PC-3 (cell line): ENCODE measurements at regions not wholly inside any gene's neighbourhood (a gene's known extent, or its start where the extent isn't known, plus 50 kb on each side); places are given as distances from the start of the nearest gene placed in this dataset.

Experiments
- ATAC-seq: fragments of 200-7000 bp; cut with Tn5 transposase; 2 replicates; pipeline ENCODE4 v1.9.1; 2020; ENCODE audit warnings: mild to moderate bottlenecking, moderate library complexity
- BruUV-seq: library from RNA; stranded (reverse); fragments of 400-500 nt; replicated peaks from 2 replicates; lab custom pipeline; 2021; lab: Mats Ljungman, UMichigan
- CTCF ChIA-PET: fragments of 300-600 bp; sonication (Branson Sonifier 250); formaldehyde crosslinking; loops from one replicate; lab custom pipeline; 2022; ENCODE audit warnings: antibody characterized with exemption; lab: Charles Lee
- POLR2A ChIA-PET: fragments of 300-600 bp; sonication (Branson Sonifier 250); formaldehyde crosslinking; loops from one replicate; lab custom pipeline; 2022; ENCODE audit warnings: antibody characterized with exemption; ENCODE audit not compliant: unreplicated experiment; lab: Charles Lee
- DNase-seq: peaks from one replicate; pipeline ENCODE4 v3.0.0-alpha.2; 2015
- H2AFZ ChIP-seq: fragments of 300-600 bp; sonication (generic); 2 replicates; pipeline ENCODE4 v1.6.0; 2016; ENCODE audit warnings: antibody characterized with exemption, low read length
- H3F3A ChIP-seq: fragments of 300-600 bp; sonication (generic); one replicate; pipeline ENCODE4 v1.6.0; 2017; ENCODE audit warnings: antibody characterized with exemption, low read length, control low read depth, mild to moderate bottlenecking; ENCODE audit not compliant: unreplicated experiment
- H3K27ac ChIP-seq: fragments of 300-600 bp; sonication (generic); 2 replicates; pipeline ENCODE4 v1.5.1; 2016; ENCODE audit warnings: mild to moderate bottlenecking, low read length
- H3K27me3 ChIP-seq: fragments of 300-600 bp; sonication (generic); 2 replicates; pipeline ENCODE4 v1.6.1; 2016; ENCODE audit warnings: low read length, mixed read lengths
- H3K36me3 ChIP-seq: fragments of 300-600 bp; sonication (generic); 2 replicates; pipeline ENCODE4 v1.6.1; 2016; ENCODE audit warnings: low read depth, mixed run types, low read length, mixed read lengths
- H3K4me1 ChIP-seq: fragments of 300-600 bp; sonication (generic); 2 replicates; pipeline ENCODE4 v1.5.1; 2016; ENCODE audit warnings: low read length; ENCODE audit not compliant: insufficient read depth
- H3K4me2 ChIP-seq: fragments of 300-600 bp; sonication (generic); 2 replicates; pipeline ENCODE4 v1.6.0; 2016; ENCODE audit warnings: low read length
- H3K4me3 ChIP-seq: fragments of 300-600 bp; sonication (generic); 2 replicates; pipeline ENCODE4 v1.5.1; 2016; ENCODE audit warnings: mild to moderate bottlenecking, low read length, mixed read lengths
- H3K79me2 ChIP-seq: fragments of 300-600 bp; sonication (generic); 2 replicates; pipeline ENCODE4 v1.6.1; 2017; ENCODE audit warnings: low read length, mixed read lengths
- H3K9ac ChIP-seq: fragments of 300-600 bp; sonication (generic); 2 replicates; pipeline ENCODE4 v1.6.0; 2016; ENCODE audit warnings: mild to moderate bottlenecking, low read length
- H3K9me2 ChIP-seq: fragments of 300-600 bp; sonication (generic); replicated peaks from 2 replicates; pipeline ENCODE4 v1.6.1; 2016; ENCODE audit warnings: mixed run types, low read length, mixed read lengths
- H3K9me3 ChIP-seq: fragments of 300-600 bp; sonication (generic); 2 replicates; pipeline ENCODE4 v1.6.1; 2016; ENCODE audit warnings: low read length, mixed read lengths
- H4K20me1 ChIP-seq: fragments of 300-600 bp; sonication (generic); 2 replicates; pipeline ENCODE4 v1.6.1; 2016; ENCODE audit warnings: low read length, mixed read lengths
- CTCF ChIP-seq: fragments of 300-600 bp; sonication (generic); conservative IDR thresholded peaks from 2 replicates; pipeline ENCODE4 v1.5.1; 2017; ENCODE audit warnings: antibody characterized with exemption, low read depth, mild to moderate bottlenecking, low read length
- EZH2 ChIP-seq: fragments of 300-600 bp; sonication (generic); IDR thresholded peaks from one replicate; pipeline ENCODE4 v1.6.1; 2017; ENCODE audit warnings: antibody characterized with exemption, mild to moderate bottlenecking, low read length; ENCODE audit not compliant: unreplicated experiment
- EZH2phosphoT487 ChIP-seq: fragments of 300-600 bp; sonication (generic); IDR thresholded peaks from 2 replicates; pipeline ENCODE4 v1.6.1; 2018; ENCODE audit warnings: mild to moderate bottlenecking, antibody characterized with exemption, low read length, borderline replicate concordance
- intact Hi-C: fragments of 100-400 bp; cut with micrococcal nuclease; formaldehyde crosslinking; loops from 2 replicates; pipeline ENCODE4 v1.9.0; 2023

DNA sequence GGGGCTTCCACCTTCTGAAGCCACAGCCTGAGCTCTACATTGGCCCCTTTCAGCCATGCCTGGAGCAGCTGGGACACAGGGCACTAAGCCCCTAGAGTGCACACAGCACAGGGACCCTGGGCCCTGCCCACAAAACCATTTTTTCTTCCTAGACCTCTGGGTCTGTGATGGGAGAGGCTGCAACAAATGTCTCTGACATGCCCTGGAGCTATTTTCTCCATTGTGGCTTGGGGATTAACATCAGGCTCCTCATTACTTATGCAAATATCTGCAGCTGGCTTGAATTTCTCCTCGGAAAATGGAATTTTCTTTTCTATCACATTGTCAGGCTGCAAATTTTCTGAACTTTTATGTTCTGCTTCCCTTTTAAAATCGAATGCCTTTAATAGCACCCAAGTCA, 795.7 kb downstream of the LTN1 start:
- intact Hi-C loops = no loop called here
- Histone ChIP-seq H3K27ac (no peak overlapping the region), H3K27me3 (no peaks in the 10 kb centered on the region), H3K4me1 (no peaks in the 10 kb centered on the region), H3K79me2 (no peaks in the 10 kb centered on the region), H2AFZ (no peak overlapping the region), H3K9ac (no peak overlapping the region), H3K9me3 (no peaks in the 10 kb centered on the region), H3K9me2 (no peaks in the 10 kb centered on the region), H3K4me2 (no peak overlapping the region), H3K4me3 (no peak overlapping the region), H3F3A (no peaks in the 10 kb centered on the region), H3K36me3 (no peaks in the 10 kb centered on the region), H4K20me1 (no peaks in the 10 kb centered on the region)
- TF ChIP-seq CTCF = no peak
- no peak for TF ChIP-seq EZH2
- TF ChIP-seq EZH2phosphoT487 = no peak
- no peak for DNase-seq
- no peak for ATAC-seq
- POLR2A ChIA-PET = no interaction called here
- CTCF ChIA-PET = no interaction called here
- BruUV-seq = no TSS peak

GRCh38 chr21:28193189-28193588, 799.5 kb downstream of the LTN1 start:
- H3K9me3 ChIP-seq = no peaks in the 10 kb centered on the region
- POLR2A ChIA-PET = no interaction called here
- H3K9me2 ChIP-seq = no peaks in the 10 kb centered on the region
- no peaks in the 10 kb centered on the region for H3K4me1 ChIP-seq
- no peaks in the 10 kb centered on the region for H3K79me2 ChIP-seq
- no peaks in the 10 kb centered on the region for H3F3A ChIP-seq
- ATAC-seq (peak; percentile 20; the same call in 1 of the 2 replicates), DNase-seq (peak; percentile 14)
- H3K36me3 ChIP-seq = no peaks in the 10 kb centered on the region
- no TSS peak for BruUV-seq
- no peaks in the 10 kb centered on the region for H3K27me3 ChIP-seq
- no peaks in the 10 kb centered on the region for H4K20me1 ChIP-seq
- TF ChIP-seq CTCF (peak; percentile 39; the same call in 1 of the 2 replicates), EZH2 (no peak)
- H3K27ac ChIP-seq = no peak overlapping the region
- no peak overlapping the region for H2AFZ ChIP-seq
- H3K4me2 ChIP-seq = no peak overlapping the region
- no peak overlapping the region for H3K9ac ChIP-seq
- intact Hi-C loops = no loop called here
- CTCF ChIA-PET = no interaction called here
- no peak overlapping the region for H3K4me3 ChIP-seq

GRCh38 chr21:28186604-28187003, 806.1 kb downstream of the LTN1 start:
- Histone ChIP-seq H3K27ac (no peak overlapping the region), H3K4me2 (no peak overlapping the region), H3K4me3 (no peak overlapping the region), H3K79me2 (no peaks in the 10 kb centered on the region), H3K27me3 (no peaks in the 10 kb centered on the region), H3F3A (no peaks in the 10 kb centered on the region), H4K20me1 (no peaks in the 10 kb centered on the region), H3K9me2 (no peaks in the 10 kb centered on the region), H3K9ac (no peak overlapping the region), H3K36me3 (no peaks in the 10 kb centered on the region), H2AFZ (no peak overlapping the region), H3K4me1 (no peaks in the 10 kb centered on the region), H3K9me3 (0 out of 2 replicates have a peak, but pooled peaks cover 4% of the 10 kb centered on the region)
- TF ChIP-seq CTCF = no peak
- no peak for TF ChIP-seq EZH2
- no peak for TF ChIP-seq EZH2phosphoT487
- no peak for ATAC-seq
- intact Hi-C loops = no loop called here
- CTCF ChIA-PET = no interaction called here
- POLR2A ChIA-PET = no interaction called here
- BruUV-seq = no TSS peak
- DNase-seq = no peak
